ENCODE measurements at regions not wholly inside any gene's neighbourhood (a gene's known extent, or its start where the extent isn't known, plus 50 kb on each side); places are given as distances from the start of the nearest gene placed in this dataset.

DNA sequence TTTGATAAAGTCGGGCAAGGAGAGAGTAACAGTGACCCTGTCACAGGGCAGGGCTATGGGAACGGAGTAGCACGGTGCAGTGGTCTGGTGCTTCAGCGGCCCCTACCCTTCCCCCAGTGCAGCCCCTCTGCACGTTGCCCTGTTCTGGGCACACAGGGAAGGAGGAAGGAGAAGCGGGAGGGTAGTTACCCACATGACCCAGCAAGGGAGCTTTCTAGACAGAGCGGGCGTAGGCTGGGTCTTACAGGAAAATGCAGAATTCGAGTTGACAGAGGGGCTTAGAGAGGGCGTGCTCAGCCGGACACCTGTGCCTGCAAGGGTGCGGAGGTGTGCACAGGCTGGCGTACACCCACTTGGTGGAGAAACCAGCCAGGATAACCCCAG is 341.2 kb downstream of the NPHP4 start:
- TF ChIP-seq, protein P1, sequence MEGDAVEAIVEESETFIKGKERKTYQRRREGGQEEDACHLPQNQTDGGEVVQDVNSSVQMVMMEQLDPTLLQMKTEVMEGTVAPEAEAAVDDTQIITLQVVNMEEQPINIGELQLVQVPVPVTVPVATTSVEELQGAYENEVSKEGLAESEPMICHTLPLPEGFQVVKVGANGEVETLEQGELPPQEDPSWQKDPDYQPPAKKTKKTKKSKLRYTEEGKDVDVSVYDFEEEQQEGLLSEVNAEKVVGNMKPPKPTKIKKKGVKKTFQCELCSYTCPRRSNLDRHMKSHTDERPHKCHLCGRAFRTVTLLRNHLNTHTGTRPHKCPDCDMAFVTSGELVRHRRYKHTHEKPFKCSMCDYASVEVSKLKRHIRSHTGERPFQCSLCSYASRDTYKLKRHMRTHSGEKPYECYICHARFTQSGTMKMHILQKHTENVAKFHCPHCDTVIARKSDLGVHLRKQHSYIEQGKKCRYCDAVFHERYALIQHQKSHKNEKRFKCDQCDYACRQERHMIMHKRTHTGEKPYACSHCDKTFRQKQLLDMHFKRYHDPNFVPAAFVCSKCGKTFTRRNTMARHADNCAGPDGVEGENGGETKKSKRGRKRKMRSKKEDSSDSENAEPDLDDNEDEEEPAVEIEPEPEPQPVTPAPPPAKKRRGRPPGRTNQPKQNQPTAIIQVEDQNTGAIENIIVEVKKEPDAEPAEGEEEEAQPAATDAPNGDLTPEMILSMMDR (conservative IDR thresholded peaks at IDR 0.05; ENCODE audit: low read depth, low read length), result no peak
- DNase-seq (ENCODE audit: low read depth), result no peak
- H3K4me3 ChIP-seq (ENCODE audit: low read depth, low read length), result no peak overlapping the region

DNA sequence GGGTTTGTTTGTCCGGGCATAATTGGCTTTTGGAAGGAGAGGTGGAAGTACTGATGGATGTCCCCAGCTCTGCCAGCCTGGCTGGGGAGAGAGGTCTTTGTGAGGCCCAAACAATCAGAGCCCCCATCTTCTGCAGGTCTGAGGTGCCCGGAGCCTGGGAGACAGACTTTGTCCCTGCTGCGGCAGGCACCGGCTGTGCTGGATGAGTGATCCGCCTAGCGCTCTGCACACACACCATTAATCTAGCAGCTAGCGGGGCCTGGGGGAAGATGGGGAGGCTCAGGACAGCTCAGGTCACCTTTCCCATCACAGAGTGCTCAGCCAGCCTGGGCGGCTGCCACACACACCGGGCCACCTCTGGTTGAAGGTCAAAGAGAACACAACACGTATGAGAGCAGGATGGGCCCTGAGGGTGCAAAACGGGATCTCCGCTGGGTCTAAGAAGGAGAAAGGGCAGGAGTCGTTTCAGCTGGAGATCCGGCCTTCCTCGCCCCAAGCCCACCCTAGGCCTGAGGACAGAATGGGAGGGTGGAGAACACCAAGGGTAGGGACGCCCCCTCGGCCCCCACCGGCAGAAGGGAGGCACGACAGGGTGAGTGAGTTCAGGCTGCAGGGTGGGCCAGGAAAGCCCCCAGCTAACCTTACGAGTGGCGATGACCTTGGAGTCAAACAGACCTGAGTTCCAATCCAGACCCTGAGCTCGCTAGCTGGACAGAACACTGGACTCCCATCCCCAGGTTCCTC is 341.8 kb downstream of the NPHP4 start:
- no peak overlapping the region for H3K4me3 ChIP-seq (ENCODE audit: low read depth, low read length)
- no peak for DNase-seq (ENCODE audit: low read depth)

DNA sequence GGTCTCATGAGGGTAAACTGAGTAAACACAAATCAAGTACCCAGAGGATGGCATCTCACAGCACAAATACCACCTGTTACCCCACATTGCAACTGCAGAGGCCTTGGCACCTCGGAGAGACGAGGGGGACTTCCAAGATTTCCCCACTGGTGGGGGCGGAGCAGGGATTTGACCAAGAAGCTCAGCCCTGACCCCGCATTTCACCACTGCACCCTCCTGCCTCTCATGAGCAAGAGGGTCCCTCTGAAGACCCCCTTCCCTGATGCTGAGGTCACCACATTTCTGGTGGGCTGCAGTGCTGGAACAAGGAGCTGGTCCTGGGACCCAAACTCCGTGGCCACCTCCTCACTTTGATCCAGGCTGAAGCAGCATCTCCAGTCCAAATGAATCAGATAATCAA is 342.4 kb downstream of the NPHP4 start:
- TF ChIP-seq, protein P1 (conservative IDR thresholded peaks at IDR 0.05; ENCODE audit: low read depth, low read length), result no peak
- DNase-seq (ENCODE audit: low read depth), result no peak
- H3K4me3 ChIP-seq (ENCODE audit: low read depth, low read length), result no peak overlapping the region

More for the DNA sequence above, 341.8 kb downstream of the NPHP4 start:
- TF ChIP-seq, protein P1 (conservative IDR thresholded peaks at IDR 0.05; ENCODE audit: low read depth, low read length), result no peak

DNA sequence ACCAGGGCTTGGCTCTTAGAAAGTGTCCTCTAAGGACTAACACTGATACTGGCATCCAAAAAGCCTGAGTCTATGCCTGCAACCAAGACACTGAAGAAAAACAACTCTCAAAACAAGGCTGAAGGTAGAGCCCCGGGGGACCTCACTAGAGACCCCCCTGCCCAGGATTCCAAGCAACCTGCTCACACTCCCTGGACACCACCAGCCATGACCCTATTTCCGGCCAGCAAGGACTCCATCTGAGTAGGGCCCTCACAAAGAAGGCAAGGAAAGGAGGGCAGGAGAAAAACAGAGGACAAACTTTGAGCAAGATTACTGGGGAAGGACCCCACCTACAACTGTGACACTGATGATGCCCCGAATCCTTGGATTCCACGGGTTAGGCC is 343.1 kb downstream of the NPHP4 start:
- DNase-seq (ENCODE audit: low read depth), result no peak
- TF ChIP-seq, protein P1 (conservative IDR thresholded peaks at IDR 0.05; ENCODE audit: low read depth, low read length), result no peak
- no peak overlapping the region for H3K4me3 ChIP-seq (ENCODE audit: low read depth, low read length)

DNA sequence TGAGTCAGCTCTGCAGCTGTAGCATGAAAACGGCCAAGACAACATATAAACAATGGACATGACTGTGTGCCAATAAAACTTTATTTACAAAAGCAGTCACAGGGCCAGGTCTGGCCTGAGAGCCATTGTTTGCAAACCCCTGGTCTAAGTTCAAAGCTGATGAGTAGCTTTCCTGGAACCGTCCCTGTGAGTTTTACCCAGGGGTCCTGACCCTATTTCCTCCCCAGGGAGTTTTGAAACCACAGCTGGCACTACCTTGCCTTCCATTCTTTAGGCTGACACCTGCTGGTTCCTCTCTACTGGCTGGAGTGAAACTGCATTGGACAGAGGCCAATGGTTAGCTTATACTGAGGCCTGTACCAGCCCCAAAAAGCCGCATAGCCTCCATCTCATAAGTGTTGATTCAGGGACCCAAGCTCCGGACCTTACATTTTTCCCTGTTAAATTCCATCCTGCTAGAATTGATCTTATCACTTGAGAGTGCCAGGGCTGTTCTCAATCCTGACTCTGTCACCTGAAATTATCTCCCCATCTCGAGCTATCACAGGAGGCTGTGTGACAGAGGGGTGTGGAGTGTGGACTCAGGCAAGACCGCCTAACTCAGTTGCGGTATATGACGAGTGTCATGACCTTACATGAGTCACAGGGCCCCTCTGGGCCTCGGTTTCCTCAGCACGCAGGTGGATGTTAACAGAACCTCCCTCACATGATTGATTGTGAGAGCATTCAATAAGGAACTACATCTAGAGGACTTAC is 343.6 kb downstream of the NPHP4 start:
- no peak overlapping the region for H3K4me3 ChIP-seq (ENCODE audit: low read depth, low read length)
- TF ChIP-seq, protein P1 (conservative IDR thresholded peaks at IDR 0.05; ENCODE audit: low read depth, low read length), result no peak
- no peak for DNase-seq (ENCODE audit: low read depth)

DNA sequence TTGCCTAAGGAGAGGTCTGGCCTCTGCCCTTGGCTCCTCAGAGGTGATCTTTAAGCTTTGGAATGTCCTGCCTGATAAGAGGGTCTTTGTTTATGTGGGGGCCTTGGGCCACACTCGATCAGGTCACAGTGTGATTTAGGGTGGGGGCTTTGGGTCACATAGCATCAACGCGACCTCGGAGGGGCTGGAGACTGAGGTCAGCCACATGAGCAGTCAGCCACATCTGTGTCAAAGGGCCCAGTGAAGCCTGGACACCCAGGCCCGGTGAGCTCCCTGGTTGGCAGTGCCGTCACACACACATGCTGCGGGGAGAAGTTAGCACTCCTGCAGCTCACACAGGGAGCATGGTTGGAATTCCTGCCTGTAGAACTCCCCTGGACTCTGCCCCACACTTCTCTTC is 345.0 kb downstream of the NPHP4 start:
- no peak for DNase-seq (ENCODE audit: low read depth)
- TF ChIP-seq, protein P1 (conservative IDR thresholded peaks at IDR 0.05; ENCODE audit: low read depth, low read length), result no peak
- no peak overlapping the region for H3K4me3 ChIP-seq (ENCODE audit: low read depth, low read length)
